Esophagus squamous epithelium (tissue), 4 donors: ENCODE measurements at regions not wholly inside any gene's neighbourhood (a gene's known extent, or its start where the extent isn't known, plus 50 kb on each side); places are given as distances from the start of the nearest gene placed in this dataset.

ENCODE experiments used
- POLR2A ChIP-seq, 4 donors: fragments of 450-650 bp; IDR thresholded peaks; one replicate each; pipeline ENCODE4 v1.6.1; 2017; ENCODE audit warnings: antibody characterized with exemption in 4 of 4, mild to moderate bottlenecking in 4 of 4, moderate library complexity in 3 of 4
- TF ChIP-seq, protein P1 (sequence below), 6 experiments: fragments of 450-650 bp in 4 of 6; fragments of 200-600 bp in 2 of 6; sonication (generic) in 2 of 6; IDR thresholded peaks; one replicate each; pipeline ENCODE4 v1.5.1; 2016 to 2019; ENCODE audit warnings: antibody characterized with exemption in 6 of 6, mild to moderate bottlenecking in 4 of 6, moderate library complexity in 4 of 6

DNA sequence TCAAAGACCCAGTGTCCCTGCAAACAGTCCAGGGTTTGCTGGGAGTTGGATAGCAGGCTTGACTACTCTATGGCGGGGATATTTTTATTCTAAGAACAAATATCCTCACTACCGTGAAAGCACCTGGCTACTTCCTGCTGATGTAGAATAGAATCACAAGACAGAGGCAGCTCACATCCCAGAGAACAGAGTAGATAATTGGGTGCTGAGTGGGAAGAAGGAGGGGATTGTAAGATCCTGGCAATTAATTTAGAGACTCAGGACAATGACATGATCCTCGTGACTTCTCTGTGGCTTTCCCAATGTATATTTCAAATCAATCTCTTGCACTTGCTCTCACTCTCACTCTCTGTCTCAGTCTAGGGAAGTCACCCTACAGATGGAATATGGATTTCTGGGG lies 341.9 kb upstream of the DCC start:
- no peak for TF ChIP-seq POLR2A (IDR thresholded peaks at IDR 0.05)
- TF ChIP-seq, protein P1, sequence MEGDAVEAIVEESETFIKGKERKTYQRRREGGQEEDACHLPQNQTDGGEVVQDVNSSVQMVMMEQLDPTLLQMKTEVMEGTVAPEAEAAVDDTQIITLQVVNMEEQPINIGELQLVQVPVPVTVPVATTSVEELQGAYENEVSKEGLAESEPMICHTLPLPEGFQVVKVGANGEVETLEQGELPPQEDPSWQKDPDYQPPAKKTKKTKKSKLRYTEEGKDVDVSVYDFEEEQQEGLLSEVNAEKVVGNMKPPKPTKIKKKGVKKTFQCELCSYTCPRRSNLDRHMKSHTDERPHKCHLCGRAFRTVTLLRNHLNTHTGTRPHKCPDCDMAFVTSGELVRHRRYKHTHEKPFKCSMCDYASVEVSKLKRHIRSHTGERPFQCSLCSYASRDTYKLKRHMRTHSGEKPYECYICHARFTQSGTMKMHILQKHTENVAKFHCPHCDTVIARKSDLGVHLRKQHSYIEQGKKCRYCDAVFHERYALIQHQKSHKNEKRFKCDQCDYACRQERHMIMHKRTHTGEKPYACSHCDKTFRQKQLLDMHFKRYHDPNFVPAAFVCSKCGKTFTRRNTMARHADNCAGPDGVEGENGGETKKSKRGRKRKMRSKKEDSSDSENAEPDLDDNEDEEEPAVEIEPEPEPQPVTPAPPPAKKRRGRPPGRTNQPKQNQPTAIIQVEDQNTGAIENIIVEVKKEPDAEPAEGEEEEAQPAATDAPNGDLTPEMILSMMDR (IDR thresholded peaks at IDR 0.05) = no peak
